GM12878 (cell line): ENCODE measurements at regions not wholly inside any gene's neighbourhood (a gene's known extent, or its start where the extent isn't known, plus 50 kb on each side); places are given as distances from the start of the nearest gene placed in this dataset.

ENCODE experiments used
- CHD1 ChIP-seq: IDR thresholded peaks from 2 replicates; pipeline ENCODE4 v1.6.1; 2012; ENCODE audit warnings: low read depth, low read length, improper control_type of control experiment
- CHD2 ChIP-seq: IDR thresholded peaks from 2 replicates; pipeline ENCODE4 v1.6.1; 2011; ENCODE audit warnings: low read depth, low read length, improper control_type of control experiment, borderline replicate concordance
- MYC ChIP-seq: IDR thresholded peaks from 2 replicates; pipeline ENCODE4 v1.6.1; 2011; ENCODE audit warnings: mild to moderate bottlenecking, low read length, moderate library complexity, inconsistent platforms; ENCODE audit not compliant: insufficient read depth, insufficient replicate concordance, insufficient read length, severe bottlenecking
- NR2F1 ChIP-seq: fragments of 450-650 bp; conservative IDR thresholded peaks from 2 replicates; pipeline ENCODE4 v1.6.1; 2017; ENCODE audit warnings: mild to moderate bottlenecking
- PAX8 ChIP-seq: fragments of 450-650 bp; IDR thresholded peaks from 2 replicates; pipeline ENCODE4 v1.6.1; 2017; ENCODE audit warnings: mild to moderate bottlenecking, moderate library complexity
- ZSCAN29 ChIP-seq: fragments of 450-650 bp; IDR thresholded peaks from 2 replicates; pipeline ENCODE4 v1.6.1; 2017; ENCODE audit warnings: mild to moderate bottlenecking, moderate library complexity
- TF ChIP-seq, protein P1 (sequence below): fragments of 450-650 bp; formaldehyde crosslinking; IDR thresholded peaks from 2 replicates; pipeline ENCODE4 v1.4.0; 2020; ENCODE audit warnings: mild to moderate bottlenecking, moderate library complexity
- TF ChIP-seq, protein P2 (sequence below): fragments of 450-650 bp; formaldehyde crosslinking; IDR thresholded peaks from 2 replicates; pipeline ENCODE4 v1.5.0; 2022; ENCODE audit warnings: mild to moderate bottlenecking, missing genetic modification characterization

DNA sequence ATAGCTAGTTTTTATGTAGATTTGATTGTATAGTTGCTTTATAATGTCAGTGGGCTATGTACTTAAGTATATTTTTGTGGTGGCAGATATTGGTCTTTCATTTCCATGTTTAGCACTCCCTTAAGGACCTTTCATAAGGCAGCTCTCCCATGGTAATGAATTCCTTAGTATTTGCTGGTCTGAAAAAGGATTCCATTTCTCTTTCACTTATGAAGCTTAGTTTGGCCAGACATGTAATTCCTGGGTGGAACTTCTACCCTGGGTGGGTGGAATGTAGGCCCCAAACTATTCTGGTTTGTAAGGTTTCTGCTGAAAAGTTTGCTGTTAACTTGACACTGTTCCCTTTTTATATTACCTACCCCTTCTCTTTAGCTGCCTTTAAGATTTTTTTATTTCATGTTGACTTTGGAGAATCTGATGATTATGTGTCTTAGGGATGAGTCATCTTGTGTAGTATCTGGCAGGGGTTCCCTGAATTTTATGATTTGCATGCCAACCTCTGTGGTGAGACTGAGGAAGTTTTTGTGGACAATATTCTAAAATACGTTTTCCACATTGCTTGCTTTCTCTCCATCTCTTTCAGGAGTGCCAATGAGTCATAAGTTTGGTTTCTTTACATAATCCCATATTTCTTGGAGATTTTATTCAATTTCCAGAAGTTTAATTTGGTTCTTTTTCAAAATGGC, 65.4 kb upstream of the VRK2 start (continued):
- TF ChIP-seq NR2F1, result no peak
- TF ChIP-seq MYC, result no peak
- no peak for TF ChIP-seq PAX8
- TF ChIP-seq, protein P1, sequence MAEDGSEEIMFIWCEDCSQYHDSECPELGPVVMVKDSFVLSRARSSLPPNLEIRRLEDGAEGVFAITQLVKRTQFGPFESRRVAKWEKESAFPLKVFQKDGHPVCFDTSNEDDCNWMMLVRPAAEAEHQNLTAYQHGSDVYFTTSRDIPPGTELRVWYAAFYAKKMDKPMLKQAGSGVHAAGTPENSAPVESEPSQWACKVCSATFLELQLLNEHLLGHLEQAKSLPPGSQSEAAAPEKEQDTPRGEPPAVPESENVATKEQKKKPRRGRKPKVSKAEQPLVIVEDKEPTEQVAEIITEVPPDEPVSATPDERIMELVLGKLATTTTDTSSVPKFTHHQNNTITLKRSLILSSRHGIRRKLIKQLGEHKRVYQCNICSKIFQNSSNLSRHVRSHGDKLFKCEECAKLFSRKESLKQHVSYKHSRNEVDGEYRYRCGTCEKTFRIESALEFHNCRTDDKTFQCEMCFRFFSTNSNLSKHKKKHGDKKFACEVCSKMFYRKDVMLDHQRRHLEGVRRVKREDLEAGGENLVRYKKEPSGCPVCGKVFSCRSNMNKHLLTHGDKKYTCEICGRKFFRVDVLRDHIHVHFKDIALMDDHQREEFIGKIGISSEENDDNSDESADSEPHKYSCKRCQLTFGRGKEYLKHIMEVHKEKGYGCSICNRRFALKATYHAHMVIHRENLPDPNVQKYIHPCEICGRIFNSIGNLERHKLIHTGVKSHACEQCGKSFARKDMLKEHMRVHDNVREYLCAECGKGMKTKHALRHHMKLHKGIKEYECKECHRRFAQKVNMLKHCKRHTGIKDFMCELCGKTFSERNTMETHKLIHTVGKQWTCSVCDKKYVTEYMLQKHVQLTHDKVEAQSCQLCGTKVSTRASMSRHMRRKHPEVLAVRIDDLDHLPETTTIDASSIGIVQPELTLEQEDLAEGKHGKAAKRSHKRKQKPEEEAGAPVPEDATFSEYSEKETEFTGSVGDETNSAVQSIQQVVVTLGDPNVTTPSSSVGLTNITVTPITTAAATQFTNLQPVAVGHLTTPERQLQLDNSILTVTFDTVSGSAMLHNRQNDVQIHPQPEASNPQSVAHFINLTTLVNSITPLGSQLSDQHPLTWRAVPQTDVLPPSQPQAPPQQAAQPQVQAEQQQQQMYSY (CRISPR knock-in tag), result no peak
- TF ChIP-seq, protein P2, sequence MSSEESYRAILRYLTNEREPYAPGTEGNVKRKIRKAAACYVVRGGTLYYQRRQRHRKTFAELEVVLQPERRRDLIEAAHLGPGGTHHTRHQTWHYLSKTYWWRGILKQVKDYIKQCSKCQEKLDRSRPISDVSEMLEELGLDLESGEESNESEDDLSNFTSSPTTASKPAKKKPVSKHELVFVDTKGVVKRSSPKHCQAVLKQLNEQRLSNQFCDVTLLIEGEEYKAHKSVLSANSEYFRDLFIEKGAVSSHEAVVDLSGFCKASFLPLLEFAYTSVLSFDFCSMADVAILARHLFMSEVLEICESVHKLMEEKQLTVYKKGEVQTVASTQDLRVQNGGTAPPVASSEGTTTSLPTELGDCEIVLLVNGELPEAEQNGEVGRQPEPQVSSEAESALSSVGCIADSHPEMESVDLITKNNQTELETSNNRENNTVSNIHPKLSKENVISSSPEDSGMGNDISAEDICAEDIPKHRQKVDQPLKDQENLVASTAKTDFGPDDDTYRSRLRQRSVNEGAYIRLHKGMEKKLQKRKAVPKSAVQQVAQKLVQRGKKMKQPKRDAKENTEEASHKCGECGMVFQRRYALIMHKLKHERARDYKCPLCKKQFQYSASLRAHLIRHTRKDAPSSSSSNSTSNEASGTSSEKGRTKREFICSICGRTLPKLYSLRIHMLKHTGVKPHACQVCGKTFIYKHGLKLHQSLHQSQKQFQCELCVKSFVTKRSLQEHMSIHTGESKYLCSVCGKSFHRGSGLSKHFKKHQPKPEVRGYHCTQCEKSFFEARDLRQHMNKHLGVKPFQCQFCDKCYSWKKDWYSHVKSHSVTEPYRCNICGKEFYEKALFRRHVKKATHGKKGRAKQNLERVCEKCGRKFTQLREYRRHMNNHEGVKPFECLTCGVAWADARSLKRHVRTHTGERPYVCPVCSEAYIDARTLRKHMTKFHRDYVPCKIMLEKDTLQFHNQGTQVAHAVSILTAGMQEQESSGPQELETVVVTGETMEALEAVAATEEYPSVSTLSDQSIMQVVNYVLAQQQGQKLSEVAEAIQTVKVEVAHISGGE (CRISPR knock-in tag), result no peak
- TF ChIP-seq ZSCAN29, result no peak
- no peak for TF ChIP-seq CHD1
- no peak for TF ChIP-seq CHD2
